Calu3 (cell line): ENCODE measurements at regions not wholly inside any gene's neighbourhood (a gene's known extent, or its start where the extent isn't known, plus 50 kb on each side); places are given as distances from the start of the nearest gene placed in this dataset.

Experiments used
- BruUV-seq: library from RNA; stranded (reverse); fragments of 400-500 nt; replicated peaks from 2 replicates; lab custom pipeline; 2021; lab: Mats Ljungman, UMichigan
- CTCF ChIA-PET: fragments of 300-600 bp; sonication (Branson Sonifier 250); formaldehyde crosslinking; loops from one replicate; lab custom pipeline; 2022; ENCODE audit warnings: antibody characterized with exemption; lab: Charles Lee
- DNase-seq: peaks from one replicate; pipeline ENCODE4 v3.0.0; 2022
- H3K27ac Mint-ChIP-seq: one replicate; pipeline ENCODE4 v1.8.0; 2022; ENCODE audit warnings: mixed read lengths; ENCODE audit not compliant: unreplicated experiment
- H3K27me3 Mint-ChIP-seq: one replicate; pipeline ENCODE4 v1.8.0; 2022; ENCODE audit warnings: mixed read lengths; ENCODE audit not compliant: unreplicated experiment
- H3K36me3 Mint-ChIP-seq: one replicate; pipeline ENCODE4 v1.8.0; 2022; ENCODE audit warnings: mild to moderate bottlenecking, moderate library complexity, mixed read lengths; ENCODE audit not compliant: insufficient read depth, unreplicated experiment
- H3K4me1 Mint-ChIP-seq: one replicate; pipeline ENCODE4 v1.8.0; 2022; ENCODE audit warnings: mild to moderate bottlenecking, low read depth, mixed read lengths; ENCODE audit not compliant: unreplicated experiment
- H3K4me3 Mint-ChIP-seq: one replicate; pipeline ENCODE4 v1.8.0; 2022; ENCODE audit warnings: mild to moderate bottlenecking, low read depth, moderate library complexity, mixed read lengths; ENCODE audit not compliant: unreplicated experiment
- H3K9me3 Mint-ChIP-seq: one replicate; pipeline ENCODE4 v1.8.0; 2022; ENCODE audit warnings: low read depth, mixed read lengths; ENCODE audit not compliant: unreplicated experiment
- CTCF ChIP-seq: fragments of 200-600 bp; IDR thresholded peaks from one replicate; pipeline ENCODE4 v1.8.0; 2022; ENCODE audit warnings: antibody characterized with exemption; ENCODE audit not compliant: unreplicated experiment
- intact Hi-C: fragments of 100-400 bp; cut with micrococcal nuclease; formaldehyde crosslinking; loops from one replicate; pipeline ENCODE4 v1.10.0; 2022; ENCODE audit not compliant: unreplicated experiment

- no peak overlapping the region for H3K4me3 Mint-ChIP-seq
- TF ChIP-seq CTCF = no peak
- no peak overlapping the region for H3K27ac Mint-ChIP-seq
- H3K4me1 Mint-ChIP-seq = no peaks in the 10 kb centered on the region
- H3K9me3 Mint-ChIP-seq = no peaks in the 10 kb centered on the region
- CTCF ChIA-PET = no interaction called here
- no peak for DNase-seq
- no peaks in the 10 kb centered on the region for H3K27me3 Mint-ChIP-seq
- intact Hi-C loops = no loop called here
- H3K36me3 Mint-ChIP-seq = no peaks in the 10 kb centered on the region
- BruUV-seq = no TSS peak
Observed at GRCh38 chr17:27983853-27984252, 58.6 kb upstream of the NLK start.

GRCh38 chr17:27984404-27984803 lies 58.1 kb upstream of the NLK start:
- no peak for DNase-seq
- H3K4me1 Mint-ChIP-seq = no peaks in the 10 kb centered on the region
- BruUV-seq = no TSS peak
- intact Hi-C loops = no loop called here
- no peaks in the 10 kb centered on the region for H3K36me3 Mint-ChIP-seq
- no peak overlapping the region for H3K27ac Mint-ChIP-seq
- CTCF ChIA-PET = no interaction called here
- no peaks in the 10 kb centered on the region for H3K27me3 Mint-ChIP-seq
- H3K4me3 Mint-ChIP-seq = no peak overlapping the region
- no peak for TF ChIP-seq CTCF
- H3K9me3 Mint-ChIP-seq = no peaks in the 10 kb centered on the region

GRCh38 chr17:27984816-27985215 lies 57.7 kb upstream of the NLK start:
- H3K4me1 Mint-ChIP-seq = no peaks in the 10 kb centered on the region

GRCh38 chr17:27985306-27985705 lies 57.2 kb upstream of the NLK start:
- no peak for TF ChIP-seq CTCF
- H3K4me3 Mint-ChIP-seq = no peak overlapping the region
- no peaks in the 10 kb centered on the region for H3K9me3 Mint-ChIP-seq
- no peaks in the 10 kb centered on the region for H3K27me3 Mint-ChIP-seq
- no peaks in the 10 kb centered on the region for H3K4me1 Mint-ChIP-seq
- no peak for DNase-seq
- BruUV-seq = no TSS peak
- H3K36me3 Mint-ChIP-seq = no peaks in the 10 kb centered on the region
- no peak overlapping the region for H3K27ac Mint-ChIP-seq
- CTCF ChIA-PET = no interaction called here
- intact Hi-C loops = no loop called here

More at GRCh38 chr17:27984816-27985215, 57.7 kb upstream of the NLK start:
- no peaks in the 10 kb centered on the region for H3K9me3 Mint-ChIP-seq
- no peak for DNase-seq
- CTCF ChIA-PET = no interaction called here
- no peaks in the 10 kb centered on the region for H3K36me3 Mint-ChIP-seq
- intact Hi-C loops = no loop called here
- H3K27ac Mint-ChIP-seq = no peak overlapping the region
- H3K4me3 Mint-ChIP-seq = no peak overlapping the region
- BruUV-seq = no TSS peak
- no peaks in the 10 kb centered on the region for H3K27me3 Mint-ChIP-seq
- TF ChIP-seq CTCF = no peak
